Sciatic nerve (tissue), 2 donors: ENCODE measurements at regions not wholly inside any gene's neighbourhood (a gene's known extent, or its start where the extent isn't known, plus 50 kb on each side); places are given as distances from the start of the nearest gene placed in this dataset.

Experiments used
- ATAC-seq: fragments of 200-7000 bp; cut with Tn5 transposase; one replicate; pipeline ENCODE4 v1.9.1; 2020; ENCODE audit warnings: mild to moderate bottlenecking, moderate library complexity
- DNase-seq: peaks from one replicate; pipeline ENCODE4 v3.0.0-alpha.2; 2020; ENCODE audit warnings: low spot score
- intact Hi-C: fragments of 100-400 bp; cut with DNase I; formaldehyde crosslinking; loops from one replicate; pipeline ENCODE4 v1.14.2; 2022
- donor health status: DM: no; HTN: no; CAD: no.
- donor health status: DM: no; HTN: no; CAD: no.

DNA sequence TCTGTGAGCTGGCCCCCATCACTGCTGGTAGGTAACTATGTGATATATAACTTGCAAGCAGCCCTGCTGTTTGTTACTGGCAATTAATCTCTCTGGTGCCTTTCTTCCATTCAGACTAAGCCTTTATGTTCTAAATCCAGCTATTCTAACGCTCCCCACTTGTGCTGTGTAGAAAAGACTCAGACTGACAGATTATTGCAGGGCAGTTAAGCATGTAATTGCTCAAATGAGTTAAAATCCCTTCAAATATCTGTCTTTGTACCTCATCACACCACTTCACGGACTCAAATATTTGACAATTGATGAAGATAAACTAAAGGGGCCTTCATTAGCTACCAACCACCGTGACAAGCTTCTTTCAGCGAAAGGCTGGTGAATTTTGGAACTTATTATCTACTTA, 416.2 kb downstream of the NR2F2 start:
- DNase-seq (no peak), ATAC-seq (no peak)
- intact Hi-C loops, result no loop called here

DNA sequence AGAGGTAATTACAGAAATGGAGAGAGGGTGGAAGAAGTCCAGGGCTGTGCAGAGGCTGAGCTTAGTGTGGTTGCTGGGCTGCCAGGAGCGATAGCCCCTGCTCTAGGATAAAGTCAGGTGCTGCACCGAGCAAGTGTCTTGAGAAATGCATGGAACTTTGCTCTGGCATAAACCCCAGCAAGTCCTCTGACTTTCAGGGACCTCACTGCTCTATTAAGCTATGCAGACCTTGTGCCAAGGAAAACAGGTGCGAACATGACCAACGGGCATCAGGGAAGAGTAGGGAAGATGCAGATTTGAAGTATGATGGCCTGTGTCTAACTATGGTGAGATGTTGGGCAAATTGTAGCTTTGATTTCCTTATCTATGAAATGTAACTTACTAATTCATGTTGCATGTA, 416.8 kb downstream of the NR2F2 start:
- ATAC-seq, result no peak
- intact Hi-C loops, result no loop called here

DNA sequence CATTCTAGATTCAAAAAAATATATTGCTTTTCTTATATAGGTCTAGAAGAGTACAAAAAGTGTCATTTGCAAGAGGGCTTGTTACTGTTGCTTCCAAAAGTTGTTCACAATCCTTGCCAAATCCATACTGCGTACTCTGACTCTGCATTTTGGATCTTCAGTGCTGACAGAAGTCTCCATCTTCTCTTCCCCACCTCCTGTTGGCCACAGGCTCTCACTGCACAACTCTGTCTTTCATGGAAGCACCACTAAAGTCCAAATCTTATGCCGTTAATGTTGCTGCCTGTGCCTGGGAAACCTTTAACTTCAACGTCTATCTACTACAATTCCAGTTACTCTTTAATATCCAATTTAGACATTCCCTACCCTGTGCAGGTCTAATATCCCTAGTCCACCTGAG, 419.9 kb downstream of the NR2F2 start:
- intact Hi-C loops, result no loop called here
- no peak for ATAC-seq
- no peak for DNase-seq

More for the DNA sequence above, 416.8 kb downstream of the NR2F2 start:
- no peak for DNase-seq

DNA sequence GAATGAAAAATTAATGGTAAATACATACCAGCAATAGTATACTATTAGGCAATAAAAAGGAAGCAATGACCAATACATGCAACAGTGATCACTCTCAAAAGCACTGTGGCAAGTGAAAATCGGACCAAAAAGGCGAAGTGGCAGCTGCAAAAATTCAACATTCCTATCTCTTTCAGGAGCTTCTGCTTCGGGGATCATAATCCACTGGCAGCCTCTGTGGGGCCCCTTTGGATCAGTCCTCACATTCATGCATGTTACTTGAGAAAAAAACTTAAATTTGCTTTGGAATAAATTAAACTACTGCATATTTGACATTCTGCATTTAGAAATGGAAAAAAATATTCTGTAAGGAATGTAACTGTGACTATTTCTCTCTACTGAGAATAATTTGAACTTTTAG, 425.6 kb downstream of the NR2F2 start:
- ATAC-seq, result no peak
- intact Hi-C loops, result no loop called here

GRCh38 chr15:96756656-96757055, 426.2 kb downstream of the NR2F2 start:
- no peak for DNase-seq
- ATAC-seq, result no peak
- intact Hi-C loops, result no loop called here

More for the DNA sequence above, 425.6 kb downstream of the NR2F2 start:
- DNase-seq, result no peak

GRCh38 chr15:96762566-96762965, 432.1 kb downstream of the NR2F2 start:
- intact Hi-C loops, result no loop called here
- no peak for ATAC-seq
- no peak for DNase-seq

GRCh38 chr15:96764501-96764900, 434.0 kb downstream of the NR2F2 start:
- ATAC-seq (no peak), DNase-seq (no peak)
- intact Hi-C loops, result no loop called here

- ATAC-seq (no peak), DNase-seq (no peak)
- intact Hi-C loops, result no loop called here
Observed at GRCh38 chr15:96764946-96765345, 434.4 kb downstream of the NR2F2 start.

GRCh38 chr15:96766366-96766765, 435.9 kb downstream of the NR2F2 start:
- intact Hi-C loops, result no loop called here
- ATAC-seq, result no peak

DNA sequence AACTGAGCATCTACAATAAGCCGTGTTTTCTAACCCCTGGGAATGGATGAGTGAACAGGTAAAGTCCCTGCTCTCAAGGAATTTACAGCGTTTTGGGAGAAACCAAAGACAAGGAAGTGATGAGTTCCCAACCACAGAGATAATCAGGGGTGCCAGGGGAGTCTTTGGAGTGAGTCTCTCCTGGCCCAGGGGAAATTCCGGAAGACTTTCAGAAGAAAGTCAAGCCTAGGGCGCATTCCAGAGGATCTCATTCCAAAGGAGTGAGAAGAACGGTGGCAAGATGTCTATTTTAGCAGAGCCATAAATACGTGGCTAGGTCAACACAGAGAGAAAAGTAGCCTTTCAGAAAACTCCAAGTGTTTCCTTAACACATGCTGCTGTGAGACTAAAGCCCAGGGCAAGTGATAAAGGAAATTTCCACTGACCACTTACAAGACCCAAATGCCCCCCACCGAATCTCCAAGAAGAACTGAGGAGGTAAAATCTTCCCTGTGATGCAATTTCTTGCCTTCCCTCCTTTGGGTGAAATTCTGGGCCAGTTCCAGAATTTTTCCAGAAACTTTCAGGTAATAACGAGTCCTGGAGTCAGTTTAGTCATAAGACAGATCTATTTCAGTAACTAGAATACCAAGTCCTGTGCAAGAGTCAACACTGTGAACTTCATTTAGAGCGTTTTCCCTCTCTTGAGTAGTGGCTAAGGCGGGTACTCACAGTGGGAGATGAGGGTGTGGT, 437.4 kb downstream of the NR2F2 start:
- no peak for DNase-seq

More at GRCh38 chr15:96766366-96766765, 435.9 kb downstream of the NR2F2 start:
- no peak for DNase-seq

DNA sequence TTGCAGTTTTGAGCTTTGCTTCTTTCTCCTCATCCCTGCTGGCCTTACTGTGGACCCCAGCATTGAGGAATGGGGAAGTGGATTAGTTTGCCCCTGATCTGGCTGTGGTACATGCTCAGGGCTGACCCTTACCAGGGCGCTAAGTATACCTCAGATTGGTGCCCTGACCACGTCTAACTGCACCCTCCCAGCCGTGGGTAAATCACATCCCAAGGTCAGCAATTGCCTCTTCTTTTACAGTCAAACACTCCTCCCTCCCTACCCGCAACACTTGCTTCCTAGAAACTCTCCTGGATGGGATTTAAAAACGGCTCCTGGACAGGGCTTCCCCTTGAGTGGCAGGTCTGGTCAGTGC, 437.9 kb downstream of the NR2F2 start:
- DNase-seq, result no peak
- intact Hi-C loops, result no loop called here
- ATAC-seq, result no peak

More for the DNA sequence above, 437.4 kb downstream of the NR2F2 start:
- intact Hi-C loops, result no loop called here
- ATAC-seq, result no peak

DNA sequence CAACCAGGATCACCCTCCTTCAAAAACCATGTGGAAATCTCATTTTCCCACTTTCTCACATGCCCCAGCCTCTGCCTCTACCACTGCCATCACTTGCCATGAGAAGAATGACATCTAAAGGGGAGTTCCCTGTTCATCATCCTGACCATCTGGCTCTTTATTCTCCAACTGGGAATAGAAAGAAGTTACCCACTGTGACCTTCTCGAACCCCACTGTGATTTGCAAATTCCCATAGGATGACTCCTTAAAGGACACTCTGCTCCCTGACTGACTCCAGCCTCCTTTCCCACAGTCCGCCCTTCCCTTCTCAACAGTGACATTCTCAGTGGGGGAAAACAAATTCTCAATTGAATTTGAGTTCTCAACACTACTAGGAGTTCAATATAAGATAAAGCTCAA, 440.5 kb downstream of the NR2F2 start:
- ATAC-seq, result no peak
- no peak for DNase-seq
- intact Hi-C loops, result no loop called here

DNA sequence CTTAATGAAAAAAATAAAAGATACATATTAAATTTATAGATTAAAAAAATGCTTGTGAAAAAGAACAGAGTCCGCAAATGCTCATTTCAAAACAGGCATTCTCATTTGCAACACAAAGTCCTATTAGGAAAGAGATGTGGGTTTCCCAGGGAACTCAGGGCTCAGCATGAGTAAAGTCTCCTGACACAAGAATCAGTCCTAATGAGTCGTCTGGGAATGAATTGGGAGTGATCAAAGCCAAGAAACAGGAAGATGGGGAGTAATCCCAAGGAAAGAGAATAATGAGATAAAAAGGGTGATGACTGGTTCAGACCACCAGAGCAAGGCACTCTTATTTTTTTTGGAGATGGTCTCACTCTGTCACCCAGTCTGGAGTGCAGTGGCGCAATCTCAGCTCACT, 443.7 kb downstream of the NR2F2 start:
- intact Hi-C loops, result no loop called here
- ATAC-seq (no peak), DNase-seq (no peak)

GRCh38 chr15:96783746-96784145, 453.2 kb downstream of the NR2F2 start:
- intact Hi-C loops, result no loop called here
- ATAC-seq, result no peak
- DNase-seq, result no peak

DNA sequence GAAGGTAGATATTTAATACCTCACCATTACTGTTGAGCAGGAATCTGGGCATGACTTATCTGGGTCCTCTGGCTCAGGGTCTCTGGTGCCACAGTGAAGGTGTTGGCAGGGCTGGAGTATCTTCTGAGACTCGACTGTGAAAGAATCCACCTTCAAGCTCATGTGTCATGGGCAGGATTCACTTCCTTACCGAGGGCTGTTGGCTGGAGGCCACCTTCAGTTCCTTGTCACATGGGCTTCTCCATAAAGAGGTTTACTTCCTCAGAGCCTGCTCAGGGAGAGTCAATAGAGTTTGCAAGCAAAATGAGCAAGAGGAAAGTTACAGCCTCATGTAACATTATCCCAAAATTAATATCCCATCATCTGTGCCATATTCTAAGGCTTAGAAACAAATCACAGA, 459.5 kb downstream of the NR2F2 start:
- DNase-seq, result no peak
- intact Hi-C loops, result no loop called here
- no peak for ATAC-seq

- intact Hi-C loops, result no loop called here
- ATAC-seq, result no peak
- DNase-seq, result no peak
Observed at GRCh38 chr15:96792216-96792615, 461.7 kb downstream of the NR2F2 start.

GRCh38 chr15:96796841-96797240, 466.3 kb downstream of the NR2F2 start:
- DNase-seq (no peak), ATAC-seq (no peak)
- intact Hi-C loops, result no loop called here

GRCh38 chr15:96801576-96802150, 471.2 kb downstream of the NR2F2 start:
- DNase-seq, result no peak
- intact Hi-C loops, result no loop called here
- ATAC-seq, result no peak

DNA sequence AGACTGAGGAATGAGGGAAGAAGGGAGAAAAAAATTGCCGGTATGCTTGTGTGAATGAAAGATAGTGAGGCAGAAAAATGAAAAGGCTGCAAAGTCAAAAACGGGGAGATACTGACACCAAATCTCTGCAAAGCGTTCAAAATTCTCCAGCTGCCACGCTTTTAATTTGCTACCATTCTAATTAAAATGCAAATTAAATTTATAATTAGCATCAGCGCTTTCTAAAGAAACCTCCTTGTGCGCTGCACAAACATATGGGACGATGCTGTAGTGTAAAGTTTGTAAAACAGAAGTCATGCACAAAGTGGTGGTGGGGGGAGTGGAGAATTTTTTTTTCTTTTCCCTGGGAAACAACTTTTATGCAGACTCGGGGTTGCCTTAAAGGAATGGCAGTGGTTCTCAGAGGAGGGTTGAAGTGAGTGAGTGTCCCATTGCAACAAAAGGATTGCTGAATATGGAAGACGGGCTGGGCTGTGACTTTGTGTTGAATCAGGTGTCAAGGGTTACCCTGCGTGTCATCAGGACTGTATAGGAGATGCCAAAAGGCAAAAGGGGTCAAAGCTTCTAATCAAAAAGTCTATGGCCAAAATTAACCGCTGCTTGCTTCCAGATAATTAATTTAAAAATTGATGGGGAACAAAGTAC, 472.2 kb downstream of the NR2F2 start:
- intact Hi-C loops, result no loop called here
- ATAC-seq (no peak), DNase-seq (no peak)

GRCh38 chr15:96804754-96805153, 474.3 kb downstream of the NR2F2 start:
- no peak for DNase-seq
- ATAC-seq, result no peak
- intact Hi-C loops, result no loop called here

DNA sequence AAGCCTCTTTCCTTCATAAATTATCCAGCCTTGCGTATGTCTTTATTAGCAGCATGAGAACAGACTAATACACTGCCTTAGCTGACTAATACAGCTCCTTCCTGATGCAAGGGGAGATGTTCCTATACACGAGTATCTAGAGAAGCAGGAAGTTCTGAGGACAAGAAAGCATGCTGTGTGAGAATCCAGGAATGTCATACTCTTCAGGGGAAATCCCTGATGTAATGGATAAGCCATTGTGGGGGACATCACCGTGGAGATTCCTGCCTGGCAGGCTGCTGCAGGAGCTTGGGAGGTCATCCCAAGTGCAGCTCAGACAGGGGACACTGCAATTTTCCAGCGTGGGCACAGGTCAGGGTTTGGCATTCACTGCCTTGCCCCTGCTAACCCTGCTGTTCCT, 476.9 kb downstream of the NR2F2 start:
- no peak for ATAC-seq
- DNase-seq, result no peak
- intact Hi-C loops, result no loop called here
